ENCODE measurements at regions not wholly inside any gene's neighbourhood (a gene's known extent, or its start where the extent isn't known, plus 50 kb on each side); places are given as distances from the start of the nearest gene placed in this dataset.
"Not testable (repeated sequence)": the region's sequence is repeated elsewhere in the genome, so short reads cannot be mapped to it uniquely, and the experiment has no call there.

DNA sequence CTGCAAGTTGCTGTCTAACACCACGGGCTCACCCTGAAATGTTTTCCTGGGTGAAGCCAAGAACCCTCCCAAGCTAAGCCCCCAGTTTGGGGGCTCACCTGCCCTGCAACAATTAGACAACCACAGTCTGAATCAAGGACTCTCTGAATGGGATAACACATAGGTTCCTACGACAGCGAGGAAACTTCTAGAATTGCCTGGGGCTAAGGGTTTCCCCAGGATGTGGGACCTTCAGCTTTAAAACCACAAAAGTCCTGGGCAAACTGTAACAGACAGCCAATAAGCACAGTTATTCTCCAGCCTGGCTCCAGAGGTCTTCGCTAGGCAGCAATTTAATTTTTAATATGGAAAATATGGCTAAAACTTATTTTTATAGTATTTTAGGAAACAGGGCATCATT, 162.6 kb downstream of the PRKX start:
- no peak for DNase-seq (ENCODE audit: low spot score)

- no peak for DNase-seq (ENCODE audit: low spot score)
Observed at GRCh38 chrX:3550160-3550751, 163.2 kb downstream of the PRKX start.

DNA sequence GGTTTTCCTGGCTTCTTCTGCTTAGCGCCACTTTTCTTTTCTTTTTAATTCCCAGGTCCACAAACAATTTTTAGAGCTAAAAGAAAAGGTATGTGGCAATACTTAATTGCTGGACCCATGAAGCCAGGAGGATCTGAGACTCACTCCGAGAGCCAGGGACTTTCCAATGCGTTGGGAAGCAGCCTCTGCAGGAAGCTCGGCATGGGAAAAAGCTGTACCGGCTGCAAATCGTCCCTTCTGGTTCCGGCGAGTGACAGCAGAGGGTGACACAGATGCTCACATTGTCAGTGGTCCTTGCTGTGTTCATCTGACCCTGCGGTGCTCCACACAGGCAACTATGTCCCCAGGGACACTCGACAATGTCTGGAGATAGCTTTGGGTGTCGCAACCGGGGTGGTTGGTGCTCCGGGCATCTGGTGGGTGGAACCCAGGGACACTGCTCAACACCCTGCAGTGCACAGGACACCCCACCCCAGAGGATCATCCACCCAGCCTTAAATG, 164.0 kb downstream of the PRKX start:
- no peak for DNase-seq (ENCODE audit: low spot score)

- DNase-seq (ENCODE audit: low spot score), result no peak
Observed at GRCh38 chrX:3548765-3549391, 164.6 kb downstream of the PRKX start.

- no peak for DNase-seq (ENCODE audit: low spot score)
Observed at GRCh38 chrX:3545901-3546300, 167.5 kb downstream of the PRKX start.

- no peak for DNase-seq (ENCODE audit: low spot score)
Observed at GRCh38 chrX:3541336-3541735, 172.1 kb downstream of the PRKX start.

- DNase-seq (ENCODE audit: low spot score), result no peak
Observed at GRCh38 chrX:3540105-3540504, 173.3 kb downstream of the PRKX start.

DNA sequence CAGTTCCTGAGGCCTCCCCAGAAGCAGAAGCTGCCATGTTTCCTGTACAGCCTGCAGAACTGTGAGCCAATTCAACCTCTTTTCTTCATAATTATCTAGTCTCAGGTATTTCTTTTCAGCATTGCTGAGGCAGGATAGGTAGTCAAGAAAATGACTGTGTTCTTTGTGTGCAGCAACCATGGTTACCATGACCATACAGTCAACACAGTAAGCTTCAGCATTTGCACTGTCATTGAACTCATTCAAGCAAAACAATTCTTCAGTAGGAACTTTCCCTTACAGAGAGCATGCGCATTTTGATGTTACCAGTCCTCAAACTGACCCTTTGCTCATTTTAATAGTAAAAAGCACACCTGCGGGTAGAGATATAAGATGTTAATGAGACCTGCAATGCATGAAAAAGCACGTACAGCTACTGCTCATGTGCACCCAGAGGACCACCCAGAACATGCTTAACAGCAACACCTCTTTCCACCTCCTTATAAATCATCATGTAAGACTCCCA, 180.8 kb downstream of the PRKX start:
- DNase-seq (ENCODE audit: low spot score), result no peak

DNA sequence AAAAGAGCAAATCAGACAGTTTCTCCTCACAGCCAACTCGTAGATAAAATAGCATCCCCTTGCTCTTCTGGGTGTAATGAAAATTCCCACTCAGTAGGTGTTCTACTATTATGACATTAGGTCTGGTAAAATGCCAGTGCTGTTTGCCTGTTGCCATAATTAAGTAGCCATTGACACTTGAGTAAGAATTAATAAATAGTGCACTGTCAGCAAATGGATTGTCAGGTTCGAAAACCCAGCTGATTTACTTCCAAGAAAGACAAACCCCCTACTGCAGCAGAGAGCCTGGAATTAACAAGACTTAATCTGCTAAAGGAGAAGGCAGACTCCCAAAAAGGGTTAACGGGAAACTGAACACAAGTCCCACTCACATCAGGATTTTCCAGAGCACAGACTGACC, 182.0 kb downstream of the PRKX start:
- not testable (repeated sequence) for DNase-seq (ENCODE audit: low spot score)

DNA sequence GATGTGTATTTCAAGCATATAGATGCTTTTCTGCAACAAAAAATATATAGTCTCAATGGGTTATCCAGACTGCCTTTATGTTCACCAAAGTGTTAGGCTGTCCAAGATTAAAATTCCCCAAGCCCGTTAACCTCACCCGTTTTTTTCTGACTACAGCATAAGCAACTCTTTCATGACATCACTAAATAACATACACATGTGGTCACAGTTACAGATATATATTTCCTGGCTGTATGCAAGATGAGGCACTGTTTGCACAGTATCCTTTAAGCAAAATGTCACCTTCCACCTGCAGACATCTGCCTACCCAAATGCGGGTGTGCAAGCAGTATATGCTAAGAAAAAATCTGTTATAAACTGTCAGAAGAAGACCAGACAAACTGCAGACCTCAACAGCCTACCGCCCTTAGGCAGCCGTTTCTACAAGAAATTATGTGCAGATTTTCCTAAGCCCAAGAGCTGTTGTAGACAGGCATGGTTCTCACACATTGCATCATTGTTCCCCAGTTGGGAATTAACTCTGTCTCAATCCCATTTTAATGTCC, 183.1 kb upstream of the MXRA5 start:
- no peak for DNase-seq (ENCODE audit: low spot score)

GRCh38 chrX:3527811-3528210, 181.4 kb upstream of the MXRA5 start:
- DNase-seq (ENCODE audit: low spot score), result no peak

GRCh38 chrX:3527166-3527565, 180.7 kb upstream of the MXRA5 start:
- no peak for DNase-seq (ENCODE audit: low spot score)

- DNase-seq (ENCODE audit: low spot score), result no peak
Observed at GRCh38 chrX:3526731-3527130, 180.3 kb upstream of the MXRA5 start.

- DNase-seq (ENCODE audit: low spot score), result no peak
Observed at GRCh38 chrX:3526071-3526470, 179.6 kb upstream of the MXRA5 start.

DNA sequence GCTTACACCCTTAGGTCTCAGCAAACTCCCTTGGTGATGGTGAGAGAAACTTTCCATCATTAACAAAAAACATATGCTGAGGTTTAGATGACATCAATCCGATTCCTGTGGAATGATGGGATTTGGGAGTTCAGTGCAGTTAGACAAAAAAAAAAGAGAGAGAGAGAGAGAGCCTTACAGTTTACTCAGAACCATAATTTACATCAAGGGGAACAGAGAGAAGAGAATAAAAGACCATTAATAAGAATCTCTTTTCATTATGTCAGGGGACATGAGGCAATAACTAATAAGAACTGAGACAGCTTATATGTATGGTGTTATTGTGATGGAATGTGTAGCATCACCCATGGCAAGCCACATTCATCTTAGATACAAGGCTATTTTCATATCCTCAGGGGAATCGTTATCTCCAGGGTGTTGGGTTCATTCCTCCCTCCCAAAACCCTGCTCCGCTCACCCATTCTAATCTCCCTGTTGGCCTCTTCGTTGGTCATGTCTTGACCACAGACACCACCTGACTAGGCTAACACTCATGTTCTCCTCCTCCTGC, 175.7 kb upstream of the MXRA5 start:
- DNase-seq (ENCODE audit: low spot score), result no peak

DNA sequence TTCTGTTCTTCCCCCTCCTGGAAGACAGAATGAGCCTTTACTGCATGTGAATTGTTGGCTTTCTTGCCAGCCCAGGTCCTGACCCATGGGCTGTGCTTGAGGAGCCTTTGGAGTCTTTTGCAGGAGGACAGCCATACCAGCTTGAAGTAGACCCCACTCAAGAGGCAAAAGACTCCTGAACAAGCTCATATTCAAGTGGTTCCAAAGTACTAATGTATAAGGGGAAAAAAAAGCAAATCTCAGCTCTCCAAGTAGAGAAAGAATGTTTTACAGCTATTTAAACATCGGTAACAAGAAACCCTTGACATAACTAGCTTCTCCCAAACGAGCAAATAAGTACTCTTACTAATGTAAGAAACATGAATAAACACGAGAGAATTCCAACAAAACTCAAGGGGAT, 174.9 kb upstream of the MXRA5 start:
- DNase-seq (ENCODE audit: low spot score), result no peak

GRCh38 chrX:3520982-3521381, 174.5 kb upstream of the MXRA5 start:
- DNase-seq (ENCODE audit: low spot score), result no peak

GRCh38 chrX:3520458-3520857, 174.0 kb upstream of the MXRA5 start:
- no peak for DNase-seq (ENCODE audit: low spot score)

GRCh38 chrX:3519384-3519783, 172.9 kb upstream of the MXRA5 start:
- DNase-seq (ENCODE audit: low spot score), result not testable (repeated sequence)

- DNase-seq (ENCODE audit: low spot score), result peak; percentile 55
Observed at GRCh38 chrX:3518870-3519269, 172.4 kb upstream of the MXRA5 start.

DNA sequence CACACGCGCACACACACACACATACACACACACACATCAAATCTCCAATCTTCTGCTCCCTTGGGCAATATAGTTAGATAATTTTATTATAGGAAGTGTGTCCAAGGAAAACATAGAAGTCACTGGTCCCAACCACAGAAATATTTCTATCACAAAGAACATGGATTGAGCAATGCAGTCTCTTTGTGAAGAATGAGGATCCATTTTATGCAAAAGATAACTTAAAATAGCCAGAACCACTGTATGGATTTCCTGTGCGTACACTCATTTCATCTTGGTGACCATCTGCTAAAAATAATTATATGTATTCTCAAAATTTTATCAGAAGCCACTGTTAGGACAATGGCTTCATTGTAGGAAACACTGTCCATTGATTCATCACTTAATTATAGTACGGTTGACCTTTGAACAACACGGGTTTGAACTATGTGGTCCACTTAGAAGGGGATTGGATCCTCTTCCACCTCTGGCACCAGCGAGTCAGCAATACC, 169.6 kb upstream of the MXRA5 start:
- no peak for DNase-seq (ENCODE audit: low spot score)

- DNase-seq (ENCODE audit: low spot score), result no peak
Observed at GRCh38 chrX:3514996-3515395, 168.5 kb upstream of the MXRA5 start.

DNA sequence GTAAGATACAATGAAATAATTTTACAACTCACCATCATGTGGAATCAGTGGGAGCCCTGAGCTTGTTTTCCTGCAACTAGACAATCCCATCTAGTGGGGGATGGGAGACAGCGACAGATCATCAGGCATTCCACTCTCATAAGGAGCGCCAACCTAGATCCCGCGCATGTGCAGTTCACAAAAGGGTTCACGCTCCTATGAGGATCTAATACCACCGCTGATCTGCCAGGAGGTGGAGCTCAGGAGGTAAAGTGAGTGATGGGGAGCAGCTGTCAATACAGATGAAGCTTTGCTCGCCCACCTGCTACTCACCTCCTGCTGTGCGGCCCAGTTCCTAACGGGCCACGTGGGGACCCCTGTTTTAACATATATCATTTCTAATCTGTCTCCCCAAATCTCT, 165.7 kb upstream of the MXRA5 start:
- DNase-seq (ENCODE audit: low spot score), result not testable (repeated sequence)

Data from hepatic stellate cell (primary cell).